Upper lobe of left lung (tissue), 4 donors: ENCODE measurements at regions not wholly inside any gene's neighbourhood (a gene's known extent, or its start where the extent isn't known, plus 50 kb on each side); places are given as distances from the start of the nearest gene placed in this dataset.

Experiments
- POLR2AphosphoS5 ChIP-seq, 2 donors: sonication (generic); formaldehyde crosslinking; IDR thresholded peaks; one replicate each; pipeline ENCODE4 v1.5.1; 2017; ENCODE audit warnings: antibody characterized with exemption in 2 of 2
- TF ChIP-seq, protein P1 (sequence below), 6 experiments: fragments of 450-650 bp in 4 of 6; fragments of 200-600 bp in 2 of 6; sonication (generic) in 2 of 6; IDR thresholded peaks; one replicate each; pipeline ENCODE4 v1.5.1; 2016 to 2019; ENCODE audit warnings: antibody characterized with exemption in 6 of 6

DNA sequence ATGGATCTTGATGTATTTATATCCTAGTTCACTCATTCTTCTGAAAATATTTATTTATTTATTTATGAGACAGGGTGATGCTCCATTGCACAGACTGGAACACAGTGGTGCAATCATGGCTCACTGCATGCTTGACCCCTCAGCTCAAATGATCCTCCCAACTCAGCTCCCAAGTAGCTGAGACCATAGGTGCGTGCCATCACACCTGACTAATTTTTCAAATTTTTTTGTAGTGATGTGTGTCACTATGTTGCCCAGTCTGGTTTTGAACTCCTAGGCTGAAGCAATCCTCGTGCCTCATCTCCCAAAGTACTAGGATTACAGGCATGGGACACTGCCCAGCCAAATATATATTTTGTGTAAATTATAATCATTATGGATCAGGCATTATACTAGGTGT lies 595.6 kb upstream of the ATP2B1 start:
- no peak for TF ChIP-seq POLR2AphosphoS5 (IDR thresholded peaks at IDR 0.05)
- TF ChIP-seq, protein P1, sequence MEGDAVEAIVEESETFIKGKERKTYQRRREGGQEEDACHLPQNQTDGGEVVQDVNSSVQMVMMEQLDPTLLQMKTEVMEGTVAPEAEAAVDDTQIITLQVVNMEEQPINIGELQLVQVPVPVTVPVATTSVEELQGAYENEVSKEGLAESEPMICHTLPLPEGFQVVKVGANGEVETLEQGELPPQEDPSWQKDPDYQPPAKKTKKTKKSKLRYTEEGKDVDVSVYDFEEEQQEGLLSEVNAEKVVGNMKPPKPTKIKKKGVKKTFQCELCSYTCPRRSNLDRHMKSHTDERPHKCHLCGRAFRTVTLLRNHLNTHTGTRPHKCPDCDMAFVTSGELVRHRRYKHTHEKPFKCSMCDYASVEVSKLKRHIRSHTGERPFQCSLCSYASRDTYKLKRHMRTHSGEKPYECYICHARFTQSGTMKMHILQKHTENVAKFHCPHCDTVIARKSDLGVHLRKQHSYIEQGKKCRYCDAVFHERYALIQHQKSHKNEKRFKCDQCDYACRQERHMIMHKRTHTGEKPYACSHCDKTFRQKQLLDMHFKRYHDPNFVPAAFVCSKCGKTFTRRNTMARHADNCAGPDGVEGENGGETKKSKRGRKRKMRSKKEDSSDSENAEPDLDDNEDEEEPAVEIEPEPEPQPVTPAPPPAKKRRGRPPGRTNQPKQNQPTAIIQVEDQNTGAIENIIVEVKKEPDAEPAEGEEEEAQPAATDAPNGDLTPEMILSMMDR (IDR thresholded peaks at IDR 0.05): no peak
